Dermis blood vessel endothelial cell (primary cell): ENCODE measurements at regions not wholly inside any gene's neighbourhood (a gene's known extent, or its start where the extent isn't known, plus 50 kb on each side); places are given as distances from the start of the nearest gene placed in this dataset.
"Not testable (repeated sequence)": the region's sequence is repeated elsewhere in the genome, so short reads cannot be mapped to it uniquely, and the experiment has no call there.

Source experiments
- DNase-seq: peaks from one replicate; pipeline ENCODE4 v3.0.0; 2010

GRCh38 chr2:89876878-89877277, 1185.4 kb downstream of the RPIA start:
- not testable (repeated sequence) for DNase-seq

- not testable (repeated sequence) for DNase-seq
These were observed 1191.4 kb downstream of the RPIA start for GRCh38 chr2:89882880-89883279.

- not testable (repeated sequence) for DNase-seq
These were observed 1192.2 kb downstream of the RPIA start for GRCh38 chr2:89883624-89884023.

- not testable (repeated sequence) for DNase-seq
These were observed 1193.6 kb downstream of the RPIA start for GRCh38 chr2:89885071-89885470.

GRCh38 chr2:89888693-89889092, 1197.2 kb downstream of the RPIA start:
- DNase-seq: not testable (repeated sequence)

GRCh38 chr2:89890185-89890773, 1198.8 kb downstream of the RPIA start:
- DNase-seq: not testable (repeated sequence)

- not testable (repeated sequence) for DNase-seq
These were observed 1203.5 kb downstream of the RPIA start for GRCh38 chr2:89894988-89895387.

GRCh38 chr2:89895629-89896028, 1204.2 kb downstream of the RPIA start:
- DNase-seq: not testable (repeated sequence)

- not testable (repeated sequence) for DNase-seq
These were observed 1235.5 kb downstream of the RPIA start for GRCh38 chr2:89927018-89927417.

GRCh38 chr2:89935436-89935835, 1244.0 kb downstream of the RPIA start:
- not testable (repeated sequence) for DNase-seq

GRCh38 chr2:89936011-89936410, 1244.5 kb downstream of the RPIA start:
- not testable (repeated sequence) for DNase-seq

GRCh38 chr2:89936559-89936958, 1245.1 kb downstream of the RPIA start:
- not testable (repeated sequence) for DNase-seq

- not testable (repeated sequence) for DNase-seq
These were observed 1247.3 kb downstream of the RPIA start for GRCh38 chr2:89938756-89939155.

- not testable (repeated sequence) for DNase-seq
These were observed 1252.8 kb downstream of the RPIA start for GRCh38 chr2:89944267-89944666.

- DNase-seq: not testable (repeated sequence)
These were observed 1253.6 kb downstream of the RPIA start for GRCh38 chr2:89945004-89945616.

- DNase-seq: not testable (repeated sequence)
These were observed 1255.8 kb downstream of the RPIA start for GRCh38 chr2:89947208-89947815.

GRCh38 chr2:89948102-89948501, 1256.6 kb downstream of the RPIA start:
- not testable (repeated sequence) for DNase-seq

GRCh38 chr2:89950807-89951206, 1259.3 kb downstream of the RPIA start:
- not testable (repeated sequence) for DNase-seq

- DNase-seq: peak; percentile 7
These were observed 1265.8 kb downstream of the RPIA start for GRCh38 chr2:89957236-89957635.

- DNase-seq: not testable (repeated sequence)
These were observed 1268.4 kb downstream of the RPIA start for GRCh38 chr2:89959729-89960378.

- not testable (repeated sequence) for DNase-seq
These were observed 1269.1 kb downstream of the RPIA start for GRCh38 chr2:89960570-89960969.

GRCh38 chr2:89968567-89968966, 1277.1 kb downstream of the RPIA start:
- not testable (repeated sequence) for DNase-seq

GRCh38 chr2:89969190-89969589, 1277.7 kb downstream of the RPIA start:
- DNase-seq: not testable (repeated sequence)
